OCI-LY1 (cell line): ENCODE measurements at regions not wholly inside any gene's neighbourhood (a gene's known extent, or its start where the extent isn't known, plus 50 kb on each side); places are given as distances from the start of the nearest gene placed in this dataset.

ENCODE experiments used
- EZH2 ChIP-seq: fragments of 200-600 bp; sonication (generic), shearing (Covaris generic); IDR thresholded peaks from 2 replicates; pipeline ENCODE4 v1.8.0; 2017; ENCODE audit warnings: borderline replicate concordance, mixed run types, mild to moderate bottlenecking, antibody characterized with exemption, low read length, moderate library complexity, mixed read lengths
- TF ChIP-seq, protein P1 (sequence below): fragments of 200-600 bp; sonication (generic), shearing (Covaris generic); IDR thresholded peaks from 2 replicates; pipeline ENCODE4 v1.5.1; 2017; ENCODE audit warnings: mild to moderate bottlenecking, antibody characterized with exemption, low read length, moderate library complexity, mixed read lengths

DNA sequence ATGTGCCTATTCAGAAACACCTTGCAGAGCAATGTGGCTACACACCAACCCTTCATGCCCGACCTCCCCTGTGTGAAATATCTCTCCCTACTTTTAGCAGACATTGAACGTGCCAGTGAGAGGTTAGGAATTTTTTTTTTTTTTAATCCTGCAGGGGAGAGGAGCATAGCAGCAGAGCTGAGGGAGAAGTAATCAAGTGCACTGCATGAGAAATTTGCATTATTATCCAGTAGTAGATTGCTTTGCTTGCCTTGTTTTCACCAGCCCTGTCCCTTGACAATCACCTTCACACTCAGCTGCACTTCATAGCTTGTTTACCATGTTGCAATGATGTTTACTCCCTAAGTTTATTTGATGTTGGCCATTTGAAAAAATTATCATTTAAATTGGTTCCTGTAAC is 489.6 kb upstream of the ZNF608 start:
- TF ChIP-seq, protein P1, sequence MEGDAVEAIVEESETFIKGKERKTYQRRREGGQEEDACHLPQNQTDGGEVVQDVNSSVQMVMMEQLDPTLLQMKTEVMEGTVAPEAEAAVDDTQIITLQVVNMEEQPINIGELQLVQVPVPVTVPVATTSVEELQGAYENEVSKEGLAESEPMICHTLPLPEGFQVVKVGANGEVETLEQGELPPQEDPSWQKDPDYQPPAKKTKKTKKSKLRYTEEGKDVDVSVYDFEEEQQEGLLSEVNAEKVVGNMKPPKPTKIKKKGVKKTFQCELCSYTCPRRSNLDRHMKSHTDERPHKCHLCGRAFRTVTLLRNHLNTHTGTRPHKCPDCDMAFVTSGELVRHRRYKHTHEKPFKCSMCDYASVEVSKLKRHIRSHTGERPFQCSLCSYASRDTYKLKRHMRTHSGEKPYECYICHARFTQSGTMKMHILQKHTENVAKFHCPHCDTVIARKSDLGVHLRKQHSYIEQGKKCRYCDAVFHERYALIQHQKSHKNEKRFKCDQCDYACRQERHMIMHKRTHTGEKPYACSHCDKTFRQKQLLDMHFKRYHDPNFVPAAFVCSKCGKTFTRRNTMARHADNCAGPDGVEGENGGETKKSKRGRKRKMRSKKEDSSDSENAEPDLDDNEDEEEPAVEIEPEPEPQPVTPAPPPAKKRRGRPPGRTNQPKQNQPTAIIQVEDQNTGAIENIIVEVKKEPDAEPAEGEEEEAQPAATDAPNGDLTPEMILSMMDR = no peak
- TF ChIP-seq EZH2 = no peak
